ENCODE measurements at regions not wholly inside any gene's neighbourhood (a gene's known extent, or its start where the extent isn't known, plus 50 kb on each side); places are given as distances from the start of the nearest gene placed in this dataset.

GRCh38 chr20:16975682-16976081 lies 227.5 kb downstream of the OTOR start:
- Mint-ChIP-seq H3K27me3 (ENCODE audit: low read depth) (no peaks in the 10 kb centered on the region; the same call in 1 of the 2 replicates), H3K36me3 (ENCODE audit: insufficient read depth in 1 of 3, low read depth in 3 of 3) (peaks cover 0 to 10% (median 2%) of the 10 kb centered on the region in 3 experiments; a peak in 2 of 7 replicates), H3K9me3 (peaks cover 6 to 8% of the 10 kb centered on the region in 2 experiments; a peak in 3 of 5 replicates), H3K4me1 (no peaks in the 10 kb centered on the region; a peak in 1 of 4 replicates), H3K27ac (no peak overlapping the region), H3K4me3 (no peak overlapping the region)
- no peak overlapping the region for H3K23ac ChIP-seq (ENCODE audit: insufficient read length, low read depth, low read length)
- no CpG with 5 or more reads among the region's 12 CpGs for WGBS (ENCODE audit: extremely low coverage, insufficient read length, low lambda C conversion rate)
- H3K9ac ChIP-seq (ENCODE audit: extremely low read depth, insufficient read length, low read length): no peak overlapping the region
- H2BK5ac ChIP-seq (ENCODE audit: insufficient read length, low read length): no peak overlapping the region
- H3K4ac ChIP-seq (ENCODE audit: low read depth, low read length): no peak overlapping the region
- no peak for TF ChIP-seq CTCF (conservative IDR thresholded peaks at IDR 0.05)
- no peak overlapping the region for H2BK12ac ChIP-seq (ENCODE audit: insufficient read length, low read depth, low read length)
- H3K23me2 ChIP-seq (ENCODE audit: insufficient read length, low read depth, low read length, poor library complexity, severe bottlenecking): no peaks in the 10 kb centered on the region
- H4K91ac ChIP-seq (ENCODE audit: insufficient read length, low read depth, low read length): no peak overlapping the region
- H3K9me3 ChIP-seq (ENCODE audit: control insufficient read depth, low read depth, low read length): no peaks in the 10 kb centered on the region
- no peak overlapping the region for H3K56ac ChIP-seq (ENCODE audit: insufficient read length, low read depth, low read length)
- no peaks in the 10 kb centered on the region for H3K79me1 ChIP-seq (ENCODE audit: insufficient read depth, low read depth, low read length, poor library complexity, severe bottlenecking)
- no peak overlapping the region for H2AFZ ChIP-seq (ENCODE audit: low read length)
- no peak overlapping the region for H3K18ac ChIP-seq (ENCODE audit: insufficient read length, low read depth, low read length)
- no peak overlapping the region for H3T11ph ChIP-seq (ENCODE audit: low read length)
- H3K27me3 ChIP-seq (ENCODE audit: insufficient read depth, low read length): no peaks in the 10 kb centered on the region
- no peak overlapping the region for H3K14ac ChIP-seq (ENCODE audit: insufficient read depth, low read length)
- no peak overlapping the region for H2BK120ac ChIP-seq (ENCODE audit: low read depth, low read length, poor library complexity, severe bottlenecking)
- H2AK5ac ChIP-seq (ENCODE audit: insufficient read length, low read length): no peak overlapping the region
- no peak overlapping the region for H2BK15ac ChIP-seq (ENCODE audit: low read depth, low read length)
- no peak overlapping the region for H4K8ac ChIP-seq (replicated peaks; ENCODE audit: insufficient read length, low read depth, low read length)
- H3K4me2 ChIP-seq (ENCODE audit: insufficient read depth, insufficient read length, low read length): no peak overlapping the region
- no peak overlapping the region for H2BK20ac ChIP-seq (ENCODE audit: low read depth, low read length, poor library complexity, severe bottlenecking)
- H3K4me1 ChIP-seq (ENCODE audit: insufficient read depth, low read length): no peaks in the 10 kb centered on the region
- H3K27ac ChIP-seq (ENCODE audit: insufficient read length, low read depth, low read length): no peak overlapping the region
- no peak overlapping the region for H4K5ac ChIP-seq (ENCODE audit: insufficient read length, low read depth, low read length)
- H3K79me2 ChIP-seq (ENCODE audit: insufficient read depth, low read length): no peaks in the 10 kb centered on the region
- no peak for DNase-seq
- H4K20me1 ChIP-seq (ENCODE audit: control insufficient read depth, insufficient read depth, insufficient read length): no peaks in the 10 kb centered on the region

All from H9 (cell line).